ENCODE measurements at regions not wholly inside any gene's neighbourhood (a gene's known extent, or its start where the extent isn't known, plus 50 kb on each side); places are given as distances from the start of the nearest gene placed in this dataset.
A peak's percentile ranks its signal among the peaks of the same experiment; 100 is the strongest.

GRCh38 chr1:90579212-90579802 is 137.8 kb downstream of the BARHL2 start:
- TF ChIP-seq CTCF (IDR thresholded peaks at IDR 0.05): peak; percentile 38
- no peak for TF ChIP-seq RORB (CRISPR knock-in tag; IDR thresholded peaks at IDR 0.05)
- no peak for TF ChIP-seq HMGXB4 (CRISPR knock-in tag; IDR thresholded peaks at IDR 0.05)
- TF ChIP-seq FOXK1 (CRISPR knock-in tag; IDR thresholded peaks at IDR 0.05): no peak
- no peak for TF ChIP-seq ATF1 (CRISPR knock-in tag; IDR thresholded peaks at IDR 0.05)
- TF ChIP-seq ZNF416 (CRISPR knock-in tag; IDR thresholded peaks at IDR 0.05): no peak
- no peak for TF ChIP-seq CREB1 (CRISPR knock-in tag; IDR thresholded peaks at IDR 0.05)
- TF ChIP-seq CREM (CRISPR knock-in tag; IDR thresholded peaks at IDR 0.05): no peak
- no peak for TF ChIP-seq NR2C2 (CRISPR knock-in tag; IDR thresholded peaks at IDR 0.05)
- TF ChIP-seq TEAD4 (CRISPR knock-in tag; IDR thresholded peaks at IDR 0.05): no peak
- no peak for TF ChIP-seq SP1 (CRISPR knock-in tag; conservative IDR thresholded peaks at IDR 0.05)
- no peak for TF ChIP-seq ATF2 (CRISPR knock-in tag; IDR thresholded peaks at IDR 0.05; ENCODE audit: borderline replicate concordance, low read depth)
- TF ChIP-seq KAT7 (CRISPR knock-in tag; IDR thresholded peaks at IDR 0.05; ENCODE audit: borderline replicate concordance): no peak

Measured in WTC11 (cell line).